H1 (cell line): ENCODE measurements at regions not wholly inside any gene's neighbourhood (a gene's known extent, or its start where the extent isn't known, plus 50 kb on each side); places are given as distances from the start of the nearest gene placed in this dataset.

Experiments used
- CTCF ChIA-PET: fragments of 300-600 bp; sonication (Branson Sonifier 250); formaldehyde crosslinking; loops from one replicate; lab custom pipeline; 2021; ENCODE audit not compliant: partially characterized antibody; lab: Charles Lee
- POLR2A ChIA-PET: fragments of 300-600 bp; sonication (Branson Sonifier 250); formaldehyde crosslinking; loops from one replicate; lab custom pipeline; 2021; ENCODE audit warnings: inconsistent platforms; ENCODE audit not compliant: partially characterized antibody; lab: Charles Lee
- DNase-seq, 2 experiments: peaks; one replicate each; pipeline versions ENCODE4 v3.0.0 to v3.0.0-alpha.2; 2010 to 2022; ENCODE audit warnings: low spot score in 2 of 2, low read depth in 1 of 2, mixed read lengths in 1 of 2
- FAIRE-seq: peaks from 2 replicates; lab custom pipeline; 2011; peaks lifted over from hg19 to GRCh38; lab: Jason Lieb, UNC
- H2AFZ ChIP-seq: 2 replicates; pipeline ENCODE4 v1.8.1; 2012; ENCODE audit warnings: low read length, inconsistent platforms
- H2AK5ac ChIP-seq: 2 replicates; pipeline ENCODE4 v1.6.1; 2013; ENCODE audit warnings: low read depth, low read length
- H2BK120ac ChIP-seq: replicated peaks from 2 replicates; pipeline ENCODE3; 2013; ENCODE audit warnings: low read depth, low read length, inconsistent platforms
- H2BK12ac ChIP-seq: 2 replicates; pipeline ENCODE4 v1.6.1; 2013; ENCODE audit warnings: low read depth, low read length
- H2BK15ac ChIP-seq: 2 replicates; pipeline ENCODE4 v1.6.1; 2013; ENCODE audit warnings: low read length
- H2BK20ac ChIP-seq: 2 replicates; pipeline ENCODE4 v1.6.1; 2013; ENCODE audit warnings: low read length
- H2BK5ac ChIP-seq: 2 replicates; pipeline ENCODE4 v1.6.1; 2013; ENCODE audit warnings: low read depth, low read length
- H3K14ac ChIP-seq: 2 replicates; pipeline ENCODE4 v1.6.1; 2013; ENCODE audit warnings: inconsistent platforms; ENCODE audit not compliant: insufficient read length
- H3K18ac ChIP-seq: 2 replicates; pipeline ENCODE4 v1.6.1; 2013; ENCODE audit warnings: low read length; ENCODE audit errors: extremely low read depth
- H3K23ac ChIP-seq: 2 replicates; pipeline ENCODE4 v1.6.1; 2013; ENCODE audit warnings: inconsistent platforms; ENCODE audit not compliant: insufficient read length
- H3K23me2 ChIP-seq: 2 replicates; pipeline ENCODE4 v1.6.1; 2013; ENCODE audit warnings: low read depth, low read length
- H3K27ac ChIP-seq: 2 replicates; pipeline ENCODE4 v1.6.1; 2011; ENCODE audit warnings: low read depth, low read length, inconsistent platforms
- H3K27me3 ChIP-seq, 4 experiments: replicated peaks in 1 of 4; 1 replicate in 1 of 4; 2 replicates in 3 of 4; pipeline versions ENCODE4 v1.6.1 to v1.8.1; 2011 to 2013; ENCODE audit warnings: low read length in 3 of 4, mild to moderate bottlenecking in 3 of 4, inconsistent platforms in 2 of 4, mixed read lengths in 2 of 4, moderate library complexity in 1 of 4; ENCODE audit not compliant: control insufficient read depth in 3 of 4, insufficient read depth in 3 of 4; ENCODE audit errors: extremely low read depth in 1 of 4
- H3K36me3 ChIP-seq, 4 experiments: 2 replicates each; pipeline versions ENCODE4 v1.6.1 to v1.8.1; 2011 to 2013; ENCODE audit warnings: mild to moderate bottlenecking in 4 of 4, low read length in 3 of 4, moderate library complexity in 2 of 4, control low read depth in 1 of 4, inconsistent platforms in 1 of 4; ENCODE audit not compliant: insufficient read depth in 4 of 4, control insufficient read depth in 2 of 4
- H3K4ac ChIP-seq: replicated peaks from 2 replicates; pipeline ENCODE3; 2013; ENCODE audit warnings: low read length, low read depth, mixed read lengths, inconsistent platforms; ENCODE audit not compliant: insufficient read length
- H3K4me1 ChIP-seq, 4 experiments: replicated peaks in 1 of 4; 1 replicate in 1 of 4; 2 replicates in 3 of 4; pipeline versions ENCODE4 v1.6.1 to v1.8.1; 2011 to 2013; ENCODE audit warnings: low read length in 3 of 4, inconsistent platforms in 2 of 4, mixed read lengths in 1 of 4; ENCODE audit not compliant: insufficient read depth in 4 of 4, control insufficient read depth in 3 of 4
- H3K4me2 ChIP-seq, 2 experiments: 2 replicates each; pipeline versions ENCODE4 v1.6.1 to v1.8.1; 2011 to 2013; ENCODE audit warnings: low read depth in 2 of 2, low read length in 2 of 2, control low read depth in 1 of 2, inconsistent platforms in 1 of 2, mild to moderate bottlenecking in 1 of 2; ENCODE audit not compliant: insufficient read depth in 1 of 2
- H3K4me3 ChIP-seq, 4 experiments: fragments of 200-600, 300-600 bp in 1 of 4; sonication (generic), shearing (Covaris generic), sonication (Bioruptor Twin) in 1 of 4; 2 replicates each; pipeline versions ENCODE4 v1.5.1 to v1.8.1; 2011 to 2016; ENCODE audit warnings: low read length in 4 of 4, low read depth in 3 of 4, control low read depth in 2 of 4, inconsistent platforms in 2 of 4, mild to moderate bottlenecking in 2 of 4, mixed read lengths in 1 of 4, moderate library complexity in 1 of 4; ENCODE audit not compliant: insufficient read depth in 2 of 4; ENCODE audit errors: extremely low read depth in 1 of 4
- H3K56ac ChIP-seq: replicated peaks from 2 replicates; pipeline ENCODE3; 2013; ENCODE audit warnings: low read depth, mild to moderate bottlenecking, mixed read lengths, low read length, inconsistent platforms; ENCODE audit not compliant: insufficient read length
- H3K79me1 ChIP-seq: 2 replicates; pipeline ENCODE4 v1.6.1; 2013; ENCODE audit warnings: low read depth, low read length, control low read depth
- H3K79me2 ChIP-seq, 2 experiments: 2 replicates each; pipeline versions ENCODE4 v1.6.1 to v1.8.1; 2012 to 2013; ENCODE audit warnings: low read length in 2 of 2, mild to moderate bottlenecking in 2 of 2, inconsistent platforms in 1 of 2; ENCODE audit not compliant: insufficient read depth in 2 of 2, control insufficient read depth in 1 of 2
- H3K9ac ChIP-seq, 4 experiments: replicated peaks in 1 of 4; 1 replicate in 1 of 4; 2 replicates in 3 of 4; pipeline versions ENCODE4 v1.6.1 to v1.8.1; 2011 to 2013; ENCODE audit warnings: low read depth in 3 of 4, low read length in 3 of 4, control low read depth in 2 of 4, mild to moderate bottlenecking in 2 of 4, moderate library complexity in 2 of 4, inconsistent platforms in 1 of 4; ENCODE audit errors: extremely low read depth in 1 of 4
- H3K9me3 ChIP-seq, 2 experiments: 2 replicates each; pipeline versions ENCODE4 v1.6.1 to v1.8.1; 2012 to 2013; ENCODE audit warnings: mild to moderate bottlenecking in 2 of 2, moderate library complexity in 2 of 2, control low read depth in 1 of 2, inconsistent platforms in 1 of 2, low read depth in 1 of 2, low read length in 1 of 2, mixed read lengths in 1 of 2; ENCODE audit not compliant: insufficient read depth in 2 of 2
- H4K20me1 ChIP-seq, 2 experiments: replicated peaks in 1 of 2; 2 replicates each; pipeline versions ENCODE3 to v1.8.1; 2011 to 2013; ENCODE audit warnings: inconsistent platforms in 2 of 2, low read length in 2 of 2, mild to moderate bottlenecking in 1 of 2; ENCODE audit not compliant: insufficient read depth in 2 of 2, control insufficient read depth in 1 of 2
- H4K5ac ChIP-seq: 2 replicates; pipeline ENCODE4 v1.6.1; 2013; ENCODE audit warnings: low read length, low read depth, mixed read lengths, inconsistent platforms; ENCODE audit not compliant: insufficient read length
- H4K8ac ChIP-seq: 2 replicates; pipeline ENCODE4 v1.8.0; 2013; ENCODE audit warnings: mild to moderate bottlenecking, moderate library complexity, low read length, inconsistent platforms; ENCODE audit not compliant: insufficient read depth; ENCODE audit errors: extremely low read depth
- H4K91ac ChIP-seq: replicated peaks from 2 replicates; pipeline ENCODE3; 2013; ENCODE audit warnings: low read length, mixed read lengths, inconsistent platforms; ENCODE audit not compliant: insufficient read length
- SAP30 ChIP-seq: fragments of 300-600 bp; sonication (generic); IDR thresholded peaks from 2 replicates; pipeline ENCODE4 v1.7.1; 2012; ENCODE audit warnings: low read length, moderate library complexity, mild to moderate bottlenecking, inconsistent platforms; ENCODE audit not compliant: insufficient read depth, insufficient replicate concordance
- TBP ChIP-seq: IDR thresholded peaks from 2 replicates; pipeline ENCODE4 v1.6.1; 2011; ENCODE audit warnings: low read depth, low read length, improper control_type of control experiment
- WGBS, 2 experiments: shearing (Covaris generic) in 1 of 2; methylation state at CpG; one replicate each; pipeline versions ENCODE4 v1.1.6 to v1.1.7; 2013 to 2015; ENCODE audit warnings: low lambda C conversion rate in 2 of 2, mixed read lengths in 2 of 2, inconsistent platforms in 1 of 2, low coverage in 1 of 2, missing lambda C conversion rate in 1 of 2; ENCODE audit not compliant: insufficient replicate concordance in 2 of 2, insufficient coverage in 1 of 2, insufficient read length in 1 of 2; ENCODE audit errors: extremely low coverage in 1 of 2, missing lambda C conversion rate in 1 of 2; 5-methylcytosine and 5-hydroxymethylcytosine counted together

DNA sequence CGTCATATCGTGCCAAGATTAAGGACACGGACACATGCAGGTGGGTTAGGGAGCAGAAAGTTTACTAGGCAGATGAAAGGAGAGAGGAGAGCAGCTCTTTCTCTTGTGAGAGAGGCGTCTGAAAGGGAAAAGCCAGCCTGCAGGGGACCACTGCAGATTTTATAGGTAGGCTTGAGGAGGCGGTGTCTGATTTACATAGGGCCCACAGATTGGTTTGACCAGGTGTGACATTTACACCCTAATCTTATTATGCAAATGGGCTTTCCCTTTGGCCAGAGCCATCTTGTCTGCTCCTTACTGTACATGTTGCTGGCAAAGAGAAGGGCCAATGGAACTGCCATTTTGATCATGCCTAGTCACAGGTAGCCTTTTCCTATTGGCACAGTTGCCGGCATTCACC is 137.2 kb upstream of the TAF11L2 start:
- no peak overlapping the region for H4K91ac ChIP-seq
- peaks cover 0 to 8% (median 0%) of the 10 kb centered on the region in 4 experiments; a peak in 1 of 7 replicates for H3K4me1 ChIP-seq
- no peak overlapping the region for H3K56ac ChIP-seq
- H3K14ac ChIP-seq: no peak overlapping the region
- no peak overlapping the region for H2BK120ac ChIP-seq
- H3K4me2 ChIP-seq: no peak overlapping the region
- no peaks in the 10 kb centered on the region for H3K79me2 ChIP-seq
- 0 out of 4 replicates have a peak, but pooled peaks cover 0 to 5% of the 10 kb centered on the region in 2 experiments for H3K9me3 ChIP-seq
- no peak overlapping the region for H3K4me3 ChIP-seq
- no peak overlapping the region for H3K23ac ChIP-seq
- TF ChIP-seq SAP30: no peak
- peak; percentile 27; the same call in 1 of the 2 replicates for TF ChIP-seq TBP
- no peak overlapping the region for H3K4ac ChIP-seq
- no peaks in the 10 kb centered on the region for H4K20me1 ChIP-seq
- no peak for FAIRE-seq
- H2BK20ac ChIP-seq: no peak overlapping the region
- H3K27me3 ChIP-seq: no peaks in the 10 kb centered on the region
- 86% methylated on average over 6 of the region's 6 CpGs; no CpG with 5 or more reads in 1 of the 2 experiments for WGBS, 2 experiments
- no peak overlapping the region for H2BK15ac ChIP-seq
- CTCF ChIA-PET: no interaction called here
- DNase-seq: no peak
- H3K23me2 ChIP-seq: no peaks in the 10 kb centered on the region
- no peak overlapping the region for H4K8ac ChIP-seq
- H2AFZ ChIP-seq: no peak overlapping the region
- H3K36me3 ChIP-seq: no peaks in the 10 kb centered on the region
- H2AK5ac ChIP-seq: no peak overlapping the region
- no peak overlapping the region for H4K5ac ChIP-seq
- no peak overlapping the region for H2BK5ac ChIP-seq
- H2BK12ac ChIP-seq: no peak overlapping the region
- H3K79me1 ChIP-seq: no peaks in the 10 kb centered on the region
- no peak overlapping the region for H3K9ac ChIP-seq
- H3K18ac ChIP-seq: no peak overlapping the region
- POLR2A ChIA-PET: no interaction called here
- no peak overlapping the region for H3K27ac ChIP-seq
